GM18907 (cell line): ENCODE measurements at regions not wholly inside any gene's neighbourhood (a gene's known extent, or its start where the extent isn't known, plus 50 kb on each side); places are given as distances from the start of the nearest gene placed in this dataset.

ENCODE experiments used
- ATAC-seq: cut with Tn5 transposase; IDR thresholded peaks from one replicate; pipeline ENCODE4 v1.9.1; 2021; ENCODE audit warnings: mild to moderate bottlenecking, moderate library complexity; ENCODE audit not compliant: unreplicated experiment

GRCh38 chr7:109121599-109122300 is 552.1 kb downstream of the DNAJB9 start:
- no peak for ATAC-seq

- ATAC-seq, result no peak
These were observed 555.3 kb downstream of the DNAJB9 start for GRCh38 chr7:109125001-109125400.

GRCh38 chr7:109126404-109127050 is 556.9 kb downstream of the DNAJB9 start:
- ATAC-seq, result no peak

- no peak for ATAC-seq
These were observed 557.5 kb downstream of the DNAJB9 start for GRCh38 chr7:109127145-109127544.

GRCh38 chr7:109131141-109131540 is 561.5 kb downstream of the DNAJB9 start:
- ATAC-seq, result no peak

- ATAC-seq, result no peak
These were observed 567.2 kb downstream of the DNAJB9 start for GRCh38 chr7:109136893-109137292.

- ATAC-seq, result no peak
These were observed 585.1 kb downstream of the DNAJB9 start for GRCh38 chr7:109154748-109155147.

GRCh38 chr7:109158246-109158645 is 588.6 kb downstream of the DNAJB9 start:
- ATAC-seq, result no peak

- no peak for ATAC-seq
These were observed 607.0 kb downstream of the DNAJB9 start for GRCh38 chr7:109176661-109177060.

- no peak for ATAC-seq
These were observed 608.7 kb downstream of the DNAJB9 start for GRCh38 chr7:109178342-109178741.

GRCh38 chr7:109179601-109180000 is 609.9 kb downstream of the DNAJB9 start:
- ATAC-seq, result no peak

GRCh38 chr7:109190766-109191398 is 621.2 kb downstream of the DNAJB9 start:
- no peak for ATAC-seq

GRCh38 chr7:109206196-109206595 is 636.5 kb downstream of the DNAJB9 start:
- no peak for ATAC-seq

- ATAC-seq, result no peak
These were observed 643.4 kb downstream of the DNAJB9 start for GRCh38 chr7:109213081-109213480.

- ATAC-seq, result no peak
These were observed 645.7 kb downstream of the DNAJB9 start for GRCh38 chr7:109215341-109215740.

GRCh38 chr7:109224100-109224499 is 654.4 kb downstream of the DNAJB9 start:
- ATAC-seq, result no peak

- no peak for ATAC-seq
These were observed 657.0 kb downstream of the DNAJB9 start for GRCh38 chr7:109226699-109227098.

- ATAC-seq, result no peak
These were observed 665.6 kb downstream of the DNAJB9 start for GRCh38 chr7:109235316-109235715.

- ATAC-seq, result no peak
These were observed 676.8 kb downstream of the DNAJB9 start for GRCh38 chr7:109246330-109247077.

GRCh38 chr7:109256762-109257560 is 687.3 kb downstream of the DNAJB9 start:
- ATAC-seq, result no peak

- peak; percentile 74 for ATAC-seq
These were observed 689.5 kb downstream of the DNAJB9 start for GRCh38 chr7:109259151-109259550.
